Vagina (tissue), 2 donors: ENCODE measurements at regions not wholly inside any gene's neighbourhood (a gene's known extent, or its start where the extent isn't known, plus 50 kb on each side); places are given as distances from the start of the nearest gene placed in this dataset.

ENCODE experiments used
- POLR2A ChIP-seq, 2 donors: fragments of 450-650 bp; IDR thresholded peaks; one replicate each; pipeline ENCODE4 v1.6.1; 2017; ENCODE audit warnings: antibody characterized with exemption in 2 of 2, mild to moderate bottlenecking in 2 of 2, moderate library complexity in 2 of 2
- TF ChIP-seq, protein P1 (sequence below), 3 experiments: fragments of 450-650 bp in 2 of 3; fragments of 200-600 bp in 1 of 3; sonication (generic) in 1 of 3; IDR thresholded peaks; one replicate each; pipeline ENCODE4 v1.5.1; 2017 to 2019; ENCODE audit warnings: antibody characterized with exemption in 3 of 3, mild to moderate bottlenecking in 2 of 3, moderate library complexity in 2 of 3

DNA sequence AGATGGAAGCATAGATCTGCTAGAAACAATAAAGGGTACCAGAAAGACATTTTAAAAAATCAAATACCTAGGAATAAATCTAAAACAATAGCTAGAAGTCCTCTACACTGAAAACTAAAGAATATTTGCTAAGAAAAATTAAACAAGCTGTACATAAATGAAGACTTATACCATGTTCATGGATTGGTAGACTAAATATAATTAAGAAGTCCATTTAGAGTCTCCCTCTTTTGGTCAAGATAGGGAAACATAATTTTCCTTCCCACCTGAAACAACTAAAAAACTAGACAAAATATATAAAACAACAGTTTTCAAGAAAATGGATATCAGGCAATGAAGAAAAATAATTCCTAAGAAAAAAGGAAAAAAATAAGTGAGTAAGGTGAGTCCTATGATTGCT is 120.0 kb upstream of the TAB2 start:
- TF ChIP-seq, protein P1, sequence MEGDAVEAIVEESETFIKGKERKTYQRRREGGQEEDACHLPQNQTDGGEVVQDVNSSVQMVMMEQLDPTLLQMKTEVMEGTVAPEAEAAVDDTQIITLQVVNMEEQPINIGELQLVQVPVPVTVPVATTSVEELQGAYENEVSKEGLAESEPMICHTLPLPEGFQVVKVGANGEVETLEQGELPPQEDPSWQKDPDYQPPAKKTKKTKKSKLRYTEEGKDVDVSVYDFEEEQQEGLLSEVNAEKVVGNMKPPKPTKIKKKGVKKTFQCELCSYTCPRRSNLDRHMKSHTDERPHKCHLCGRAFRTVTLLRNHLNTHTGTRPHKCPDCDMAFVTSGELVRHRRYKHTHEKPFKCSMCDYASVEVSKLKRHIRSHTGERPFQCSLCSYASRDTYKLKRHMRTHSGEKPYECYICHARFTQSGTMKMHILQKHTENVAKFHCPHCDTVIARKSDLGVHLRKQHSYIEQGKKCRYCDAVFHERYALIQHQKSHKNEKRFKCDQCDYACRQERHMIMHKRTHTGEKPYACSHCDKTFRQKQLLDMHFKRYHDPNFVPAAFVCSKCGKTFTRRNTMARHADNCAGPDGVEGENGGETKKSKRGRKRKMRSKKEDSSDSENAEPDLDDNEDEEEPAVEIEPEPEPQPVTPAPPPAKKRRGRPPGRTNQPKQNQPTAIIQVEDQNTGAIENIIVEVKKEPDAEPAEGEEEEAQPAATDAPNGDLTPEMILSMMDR (IDR thresholded peaks at IDR 0.05) = no peak
- no peak for TF ChIP-seq POLR2A (IDR thresholded peaks at IDR 0.05)
